Omental fat pad (tissue), 3 donors: ENCODE measurements at regions not wholly inside any gene's neighbourhood (a gene's known extent, or its start where the extent isn't known, plus 50 kb on each side); places are given as distances from the start of the nearest gene placed in this dataset.

Experiments
- ATAC-seq: fragments of 150-250 bp; one replicate; pipeline ENCODE4 v1.9.1; 2016; ENCODE audit warnings: mild to moderate bottlenecking, moderate library complexity; ENCODE audit not compliant: low FRiP score
- DNase-seq: peaks from one replicate; pipeline ENCODE4 v3.0.0-alpha.2; 2019; ENCODE audit warnings: low spot score
- TF ChIP-seq, protein P1 (sequence below), 3 donors: fragments of 450-650 bp; IDR thresholded peaks; one replicate each; pipeline ENCODE4 v1.5.1; 2016 to 2017; ENCODE audit warnings: antibody characterized with exemption in 3 of 3, mild to moderate bottlenecking in 3 of 3, moderate library complexity in 2 of 3

DNA sequence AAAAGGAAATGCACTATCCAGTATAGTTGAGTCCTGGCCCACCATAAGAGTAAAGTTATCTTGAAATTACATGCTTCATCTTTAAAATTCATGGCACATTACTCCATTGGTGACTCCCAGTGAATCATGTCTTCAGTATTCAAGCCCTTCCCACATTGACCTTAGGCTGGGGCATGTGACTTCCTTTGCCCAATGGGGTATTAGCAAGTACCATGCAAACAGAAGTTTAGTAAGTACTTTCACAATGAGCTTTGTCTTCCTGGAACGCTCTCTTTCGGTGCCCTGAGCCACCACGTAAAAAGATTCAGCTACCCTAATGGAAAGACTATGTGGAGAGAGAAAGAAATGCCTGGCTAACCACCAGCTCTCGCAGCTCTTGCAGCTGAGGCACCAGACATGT, 235.4 kb downstream of the HNRNPD start:
- DNase-seq (no peak), ATAC-seq (no peak)
- TF ChIP-seq, protein P1, sequence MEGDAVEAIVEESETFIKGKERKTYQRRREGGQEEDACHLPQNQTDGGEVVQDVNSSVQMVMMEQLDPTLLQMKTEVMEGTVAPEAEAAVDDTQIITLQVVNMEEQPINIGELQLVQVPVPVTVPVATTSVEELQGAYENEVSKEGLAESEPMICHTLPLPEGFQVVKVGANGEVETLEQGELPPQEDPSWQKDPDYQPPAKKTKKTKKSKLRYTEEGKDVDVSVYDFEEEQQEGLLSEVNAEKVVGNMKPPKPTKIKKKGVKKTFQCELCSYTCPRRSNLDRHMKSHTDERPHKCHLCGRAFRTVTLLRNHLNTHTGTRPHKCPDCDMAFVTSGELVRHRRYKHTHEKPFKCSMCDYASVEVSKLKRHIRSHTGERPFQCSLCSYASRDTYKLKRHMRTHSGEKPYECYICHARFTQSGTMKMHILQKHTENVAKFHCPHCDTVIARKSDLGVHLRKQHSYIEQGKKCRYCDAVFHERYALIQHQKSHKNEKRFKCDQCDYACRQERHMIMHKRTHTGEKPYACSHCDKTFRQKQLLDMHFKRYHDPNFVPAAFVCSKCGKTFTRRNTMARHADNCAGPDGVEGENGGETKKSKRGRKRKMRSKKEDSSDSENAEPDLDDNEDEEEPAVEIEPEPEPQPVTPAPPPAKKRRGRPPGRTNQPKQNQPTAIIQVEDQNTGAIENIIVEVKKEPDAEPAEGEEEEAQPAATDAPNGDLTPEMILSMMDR (IDR thresholded peaks at IDR 0.05) = no peak

DNA sequence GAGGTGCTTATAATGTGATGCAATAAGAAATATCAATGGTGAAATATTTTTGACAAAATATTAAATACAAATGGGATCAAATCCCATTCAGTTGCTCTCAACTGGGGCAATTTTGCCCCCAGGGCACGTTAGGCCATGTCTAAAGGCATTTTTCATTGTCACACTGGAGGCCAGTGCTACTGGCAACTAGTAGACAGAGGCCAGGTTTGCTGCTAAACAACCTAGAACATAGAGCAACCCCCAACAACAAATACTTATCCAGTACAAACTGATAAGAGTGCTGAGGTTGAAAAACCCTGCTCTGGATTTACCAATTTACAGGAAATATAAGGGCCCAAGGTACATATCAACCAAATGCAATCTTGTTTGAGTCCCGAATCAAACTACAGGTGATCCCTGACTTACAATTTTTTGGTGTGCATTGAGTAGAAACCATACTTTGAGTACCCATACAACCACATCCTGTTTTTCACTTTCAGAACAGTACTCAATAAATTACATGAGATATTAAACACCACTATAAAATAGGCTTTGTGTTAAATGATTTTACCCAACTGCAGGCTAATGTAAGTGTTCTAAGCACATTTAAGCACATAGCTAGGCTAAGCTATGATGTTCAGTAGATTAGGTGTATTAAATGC, 237.5 kb downstream of the HNRNPD start:
- no peak for DNase-seq
- TF ChIP-seq, protein P1 (IDR thresholded peaks at IDR 0.05) = no peak
- no peak for ATAC-seq

DNA sequence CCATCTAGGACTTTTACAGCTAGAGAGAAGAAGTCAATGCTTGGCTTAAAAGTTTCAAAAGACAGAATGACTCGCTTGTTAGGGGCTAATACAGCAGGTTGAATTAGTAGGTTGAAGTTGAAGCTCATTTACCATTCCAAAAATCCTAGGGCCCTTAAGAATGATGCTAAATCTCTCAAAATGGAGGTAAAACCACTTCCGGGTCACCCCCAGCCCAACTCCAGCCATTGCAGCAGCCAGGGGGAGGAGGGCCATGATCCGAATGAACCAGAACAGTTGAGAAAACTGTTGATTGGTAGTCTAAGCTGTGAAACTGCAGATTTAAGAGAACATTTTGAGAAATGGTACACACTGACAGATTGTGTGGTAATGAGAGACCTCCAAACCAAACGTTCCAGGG, 245.4 kb downstream of the HNRNPD start:
- TF ChIP-seq, protein P1 (IDR thresholded peaks at IDR 0.05) = no peak
- ATAC-seq = no peak
- no peak for DNase-seq

DNA sequence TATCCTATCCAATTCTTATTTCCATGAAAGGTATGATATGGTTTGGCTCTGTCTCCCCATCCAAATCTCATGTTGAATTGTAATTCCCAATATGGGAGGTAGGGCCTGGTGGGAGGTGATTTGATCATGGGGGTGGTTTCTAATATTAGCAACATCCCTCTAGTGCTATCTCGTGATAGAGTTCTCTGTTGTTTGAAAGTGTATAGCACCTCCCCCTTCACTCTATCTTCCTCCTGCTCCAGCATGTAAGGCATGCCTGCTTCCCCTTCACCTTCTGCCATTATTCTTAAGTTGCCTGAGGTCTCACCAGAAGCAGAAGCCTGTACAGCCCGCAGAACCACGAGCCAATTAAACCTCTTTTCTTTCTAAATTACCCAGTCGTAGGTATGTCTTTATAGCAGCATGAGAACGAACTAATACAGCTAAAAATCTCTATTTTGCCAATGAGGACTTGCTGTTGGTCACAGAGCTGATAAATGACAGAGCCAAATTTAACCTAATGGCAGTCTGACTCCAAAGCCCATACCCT, 247.2 kb downstream of the HNRNPD start:
- ATAC-seq (no peak), DNase-seq (no peak)
- TF ChIP-seq, protein P1 (IDR thresholded peaks at IDR 0.05) = no peak

DNA sequence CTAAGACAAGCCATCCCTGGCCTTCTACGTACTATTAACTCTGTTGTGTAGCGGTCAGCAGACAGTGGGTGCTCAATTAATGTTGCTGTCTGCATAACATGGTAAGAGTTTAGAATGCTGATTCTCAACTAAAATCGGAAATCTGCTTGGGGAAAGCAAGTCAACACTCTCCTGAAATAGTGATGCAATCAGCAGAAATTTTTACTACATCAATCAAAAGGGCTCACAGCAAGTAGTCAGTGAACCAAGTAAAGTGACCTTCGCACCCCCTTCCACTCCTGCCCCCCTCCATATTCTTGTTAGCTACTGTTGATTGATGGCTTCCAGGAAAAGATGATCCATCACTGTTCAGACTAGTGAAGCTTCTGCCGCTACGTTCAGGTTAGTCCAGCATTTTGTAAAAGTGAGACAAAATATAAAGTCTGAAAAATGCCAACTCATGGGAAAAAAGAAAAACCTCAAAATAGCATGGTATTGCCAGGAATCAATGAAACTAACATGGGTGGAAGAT, 247.9 kb downstream of the HNRNPD start:
- DNase-seq (no peak), ATAC-seq (no peak)
- TF ChIP-seq, protein P1 (IDR thresholded peaks at IDR 0.05) = no peak

DNA sequence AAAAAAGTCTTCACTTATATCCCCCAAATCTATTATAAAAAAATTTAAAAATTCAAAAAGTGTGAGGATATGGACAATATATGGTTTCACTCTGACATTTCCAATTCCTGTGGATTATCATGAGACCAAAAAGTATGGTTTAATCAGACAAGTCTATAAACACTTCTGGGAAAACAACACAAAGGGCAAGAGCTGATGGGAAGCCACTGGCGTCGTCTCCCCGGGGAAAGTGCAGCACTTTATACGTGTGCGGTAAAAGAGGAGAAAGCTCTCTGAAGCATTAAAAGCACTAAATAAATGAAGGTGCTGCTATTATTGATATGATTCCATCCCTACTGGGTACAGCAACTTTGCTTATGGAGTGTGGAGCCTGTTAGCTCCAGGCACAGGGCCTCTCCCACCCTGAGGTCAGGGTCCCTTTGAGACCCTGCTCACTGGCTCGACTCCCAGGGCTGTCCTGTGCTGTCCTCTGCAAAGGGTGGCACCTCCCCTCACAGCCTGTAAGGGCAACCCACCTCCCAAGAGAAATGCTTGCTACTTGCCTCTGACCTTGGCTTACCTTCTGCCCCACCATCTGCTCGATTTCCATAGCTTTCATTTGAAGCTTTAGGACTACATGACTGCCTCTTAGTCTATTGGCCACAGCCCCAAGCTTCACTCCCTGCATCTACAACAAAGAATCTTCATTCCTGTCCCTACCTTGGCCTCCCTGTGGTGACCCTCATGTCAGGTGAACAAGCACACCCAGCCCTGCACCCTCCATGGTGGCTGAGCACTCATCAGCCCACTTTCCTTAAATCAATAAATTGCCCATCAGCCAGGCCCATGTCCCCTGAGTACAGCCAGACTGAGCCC, 248.6 kb downstream of the HNRNPD start:
- DNase-seq = no peak
- TF ChIP-seq, protein P1 (IDR thresholded peaks at IDR 0.05) = no peak
- ATAC-seq = no peak
